ENCODE measurements at regions not wholly inside any gene's neighbourhood (a gene's known extent, or its start where the extent isn't known, plus 50 kb on each side); places are given as distances from the start of the nearest gene placed in this dataset.
"Not testable (repeated sequence)": the region's sequence is repeated elsewhere in the genome, so short reads cannot be mapped to it uniquely, and the experiment has no call there.

- no peak for DNase-seq (ENCODE audit: low spot score)
These were observed 437.3 kb upstream of the SYNCRIP start for GRCh38 chr6:86079938-86080337.

- DNase-seq (ENCODE audit: low spot score) = no peak
These were observed 427.5 kb upstream of the SYNCRIP start for GRCh38 chr6:86070151-86070550.

GRCh38 chr6:86065002-86065401, 422.3 kb upstream of the SYNCRIP start:
- not testable (repeated sequence) for DNase-seq (ENCODE audit: low spot score)

- DNase-seq (ENCODE audit: low spot score) = not testable (repeated sequence)
These were observed 414.8 kb upstream of the SYNCRIP start for GRCh38 chr6:86057293-86057980.

GRCh38 chr6:86045038-86045437, 402.4 kb upstream of the SYNCRIP start:
- DNase-seq (ENCODE audit: low spot score) = no peak

- no peak for DNase-seq (ENCODE audit: low spot score)
These were observed 399.5 kb upstream of the SYNCRIP start for GRCh38 chr6:86042214-86042613.

GRCh38 chr6:86031713-86032112, 389.0 kb upstream of the SYNCRIP start:
- DNase-seq (ENCODE audit: low spot score) = no peak

- no peak for DNase-seq (ENCODE audit: low spot score)
These were observed 388.2 kb upstream of the SYNCRIP start for GRCh38 chr6:86030875-86031274.

GRCh38 chr6:86028776-86029175, 386.1 kb upstream of the SYNCRIP start:
- DNase-seq (ENCODE audit: low spot score) = no peak

- not testable (repeated sequence) for DNase-seq (ENCODE audit: low spot score)
These were observed 384.2 kb upstream of the SYNCRIP start for GRCh38 chr6:86026890-86027289.

- no peak for DNase-seq (ENCODE audit: low spot score)
These were observed 374.6 kb upstream of the SYNCRIP start for GRCh38 chr6:86017236-86017635.

- no peak for DNase-seq (ENCODE audit: low spot score)
These were observed 373.9 kb upstream of the SYNCRIP start for GRCh38 chr6:86016567-86016966.

GRCh38 chr6:86016077-86016476, 373.4 kb upstream of the SYNCRIP start:
- DNase-seq (ENCODE audit: low spot score) = no peak

GRCh38 chr6:86012991-86013390, 370.3 kb upstream of the SYNCRIP start:
- DNase-seq (ENCODE audit: low spot score) = not testable (repeated sequence)

GRCh38 chr6:86010915-86011786, 368.5 kb upstream of the SYNCRIP start:
- DNase-seq (ENCODE audit: low spot score) = no peak

- DNase-seq (ENCODE audit: low spot score) = no peak
These were observed 354.5 kb upstream of the SYNCRIP start for GRCh38 chr6:85997206-85997605.

- DNase-seq (ENCODE audit: low spot score) = no peak
These were observed 353.3 kb upstream of the SYNCRIP start for GRCh38 chr6:85996034-85996375.

GRCh38 chr6:85995339-85996033, 352.8 kb upstream of the SYNCRIP start:
- no peak for DNase-seq (ENCODE audit: low spot score)

GRCh38 chr6:85986681-85987080, 344.0 kb upstream of the SYNCRIP start:
- DNase-seq (ENCODE audit: low spot score) = no peak

- no peak for DNase-seq (ENCODE audit: low spot score)
These were observed 340.5 kb upstream of the SYNCRIP start for GRCh38 chr6:85983032-85983659.

- DNase-seq (ENCODE audit: low spot score) = no peak
These were observed 335.0 kb upstream of the SYNCRIP start for GRCh38 chr6:85977661-85978060.

- DNase-seq (ENCODE audit: low spot score) = no peak
These were observed 333.3 kb upstream of the SYNCRIP start for GRCh38 chr6:85975957-85976356.

Data from mucosa of gallbladder (tissue), 1 donor.